GM21515 (cell line): ENCODE measurements at regions not wholly inside any gene's neighbourhood (a gene's known extent, or its start where the extent isn't known, plus 50 kb on each side); places are given as distances from the start of the nearest gene placed in this dataset.
"Not testable (repeated sequence)": the region's sequence is repeated elsewhere in the genome, so short reads cannot be mapped to it uniquely, and the experiment has no call there.

Experiments used
- ATAC-seq: cut with Tn5 transposase; IDR thresholded peaks from one replicate; pipeline ENCODE4 v1.9.1; 2021; ENCODE audit not compliant: unreplicated experiment

- peak; percentile 83 for ATAC-seq
These were observed 262.5 kb downstream of the KCNJ3 start for GRCh38 chr2:154960802-154961583.

GRCh38 chr2:154952346-154952980, 254.0 kb downstream of the KCNJ3 start:
- ATAC-seq, result no peak

GRCh38 chr2:154947416-154947815, 248.9 kb downstream of the KCNJ3 start:
- ATAC-seq, result not testable (repeated sequence)

GRCh38 chr2:154945984-154946383, 247.5 kb downstream of the KCNJ3 start:
- ATAC-seq, result no peak

- ATAC-seq, result no peak
These were observed 242.9 kb downstream of the KCNJ3 start for GRCh38 chr2:154941379-154941778.

- no peak for ATAC-seq
These were observed 235.7 kb downstream of the KCNJ3 start for GRCh38 chr2:154934213-154934612.

GRCh38 chr2:154924531-154924930, 226.0 kb downstream of the KCNJ3 start:
- ATAC-seq, result no peak

GRCh38 chr2:154914561-154914960, 216.1 kb downstream of the KCNJ3 start:
- no peak for ATAC-seq

GRCh38 chr2:154912215-154912614, 213.7 kb downstream of the KCNJ3 start:
- ATAC-seq, result no peak

GRCh38 chr2:154911729-154912128, 213.2 kb downstream of the KCNJ3 start:
- ATAC-seq, result no peak

- no peak for ATAC-seq
These were observed 212.2 kb downstream of the KCNJ3 start for GRCh38 chr2:154910701-154911100.

- ATAC-seq, result no peak
These were observed 209.8 kb downstream of the KCNJ3 start for GRCh38 chr2:154908327-154908726.
